Tibial nerve (tissue), 4 donors: ENCODE measurements at regions not wholly inside any gene's neighbourhood (a gene's known extent, or its start where the extent isn't known, plus 50 kb on each side); places are given as distances from the start of the nearest gene placed in this dataset.

Experiments
- CTCF ChIP-seq, 5 experiments: fragments of 200-600 bp in 3 of 5; fragments of 450-650 bp in 2 of 5; sonication (generic) in 3 of 5; IDR thresholded peaks; one replicate each; pipeline ENCODE4 v1.5.1; 2016 to 2019; ENCODE audit warnings: antibody characterized with exemption in 5 of 5, mild to moderate bottlenecking in 3 of 5, moderate library complexity in 2 of 5
- EP300 ChIP-seq, 2 donors: sonication (generic); formaldehyde crosslinking; IDR thresholded peaks; one replicate each; pipeline ENCODE4 v1.6.1; 2017; ENCODE audit warnings: antibody characterized with exemption in 2 of 2, mild to moderate bottlenecking in 1 of 2
- POLR2A ChIP-seq, 2 donors: fragments of 450-650 bp; IDR thresholded peaks; one replicate each; pipeline ENCODE4 v1.6.1; 2017; ENCODE audit warnings: antibody characterized with exemption in 2 of 2, mild to moderate bottlenecking in 2 of 2, moderate library complexity in 2 of 2

GRCh38 chr11:104727768-104728167 lies 170.5 kb downstream of the CASP12 start:
- TF ChIP-seq CTCF (IDR thresholded peaks at IDR 0.05): no peak
- no peak for TF ChIP-seq POLR2A (IDR thresholded peaks at IDR 0.05)
- no peak for TF ChIP-seq EP300 (IDR thresholded peaks at IDR 0.05)
